Endothelial cell of umbilical vein (primary cell): ENCODE measurements at regions not wholly inside any gene's neighbourhood (a gene's known extent, or its start where the extent isn't known, plus 50 kb on each side); places are given as distances from the start of the nearest gene placed in this dataset.

ENCODE experiments used
- EZH2 ChIP-seq: IDR thresholded peaks from 2 replicates; pipeline ENCODE4 v1.6.1; 2012; ENCODE audit warnings: borderline replicate concordance, low read depth, mild to moderate bottlenecking, moderate library complexity, low read length, inconsistent platforms; ENCODE audit not compliant: severe bottlenecking
- FOS ChIP-seq: IDR thresholded peaks from 2 replicates; pipeline ENCODE4 v1.6.1; 2011; ENCODE audit warnings: mild to moderate bottlenecking, low read length, moderate library complexity, borderline replicate concordance; ENCODE audit not compliant: insufficient read depth
- MYC ChIP-seq: IDR thresholded peaks from one replicate; pipeline ENCODE4 v1.6.1; 2011; ENCODE audit warnings: mild to moderate bottlenecking, low read depth, low read length
- POLR2A ChIP-seq: IDR thresholded peaks from 2 replicates; pipeline ENCODE4 v1.6.1; 2012; ENCODE audit warnings: low read depth, mild to moderate bottlenecking, control low read depth, low read length
- POLR2AphosphoS5 ChIP-seq: IDR thresholded peaks from 2 replicates; pipeline ENCODE4 v1.6.1; 2012; ENCODE audit warnings: low read depth, mild to moderate bottlenecking, control low read depth, low read length, moderate library complexity; ENCODE audit not compliant: insufficient read depth
- TF ChIP-seq, protein P1 (sequence below), 2 donors: IDR thresholded peaks; 1 replicate in 1 of 2; 2 replicates in 1 of 2; pipeline ENCODE4 v1.5.1; 2011; ENCODE audit warnings: low read length in 2 of 2, mild to moderate bottlenecking in 2 of 2, moderate library complexity in 2 of 2, control low read depth in 1 of 2, inconsistent platforms in 1 of 2, low read depth in 1 of 2; ENCODE audit not compliant: insufficient read depth in 1 of 2; ENCODE audit errors: extremely low read depth in 1 of 2
- TF ChIP-seq, protein P2 (sequence below): IDR thresholded peaks from 2 replicates; pipeline ENCODE4 v1.6.1; 2011; ENCODE audit not compliant: insufficient read depth, insufficient read length

DNA sequence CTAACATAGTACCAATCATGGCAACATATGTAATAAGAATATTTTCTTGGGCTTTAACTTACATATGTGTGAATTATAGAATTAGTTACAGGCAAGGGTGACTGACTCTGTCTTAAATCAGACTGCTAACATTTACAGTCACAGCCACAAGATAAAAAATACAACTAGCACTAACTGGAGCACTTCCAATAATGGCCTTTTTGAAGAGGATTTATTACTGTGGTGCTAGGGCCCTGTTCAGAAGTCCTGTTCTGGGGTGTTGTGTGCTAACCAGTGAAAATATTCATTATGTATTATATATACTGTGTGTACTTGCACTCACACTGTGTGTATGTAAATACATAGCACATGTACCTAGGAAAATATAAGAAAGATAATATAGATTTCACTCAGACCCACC, 1611.2 kb downstream of the PCDH18 start:
- TF ChIP-seq, protein P1, sequence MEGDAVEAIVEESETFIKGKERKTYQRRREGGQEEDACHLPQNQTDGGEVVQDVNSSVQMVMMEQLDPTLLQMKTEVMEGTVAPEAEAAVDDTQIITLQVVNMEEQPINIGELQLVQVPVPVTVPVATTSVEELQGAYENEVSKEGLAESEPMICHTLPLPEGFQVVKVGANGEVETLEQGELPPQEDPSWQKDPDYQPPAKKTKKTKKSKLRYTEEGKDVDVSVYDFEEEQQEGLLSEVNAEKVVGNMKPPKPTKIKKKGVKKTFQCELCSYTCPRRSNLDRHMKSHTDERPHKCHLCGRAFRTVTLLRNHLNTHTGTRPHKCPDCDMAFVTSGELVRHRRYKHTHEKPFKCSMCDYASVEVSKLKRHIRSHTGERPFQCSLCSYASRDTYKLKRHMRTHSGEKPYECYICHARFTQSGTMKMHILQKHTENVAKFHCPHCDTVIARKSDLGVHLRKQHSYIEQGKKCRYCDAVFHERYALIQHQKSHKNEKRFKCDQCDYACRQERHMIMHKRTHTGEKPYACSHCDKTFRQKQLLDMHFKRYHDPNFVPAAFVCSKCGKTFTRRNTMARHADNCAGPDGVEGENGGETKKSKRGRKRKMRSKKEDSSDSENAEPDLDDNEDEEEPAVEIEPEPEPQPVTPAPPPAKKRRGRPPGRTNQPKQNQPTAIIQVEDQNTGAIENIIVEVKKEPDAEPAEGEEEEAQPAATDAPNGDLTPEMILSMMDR (IDR thresholded peaks at IDR 0.05; ENCODE audit: extremely low read depth in 1 of 2, insufficient read depth in 1 of 2, low read depth in 1 of 2, low read length in 2 of 2) = no peak
- TF ChIP-seq POLR2A = no peak
- no peak for TF ChIP-seq POLR2AphosphoS5
- no peak for TF ChIP-seq EZH2
- TF ChIP-seq FOS = no peak
- no peak for TF ChIP-seq MYC
- TF ChIP-seq, protein P2, sequence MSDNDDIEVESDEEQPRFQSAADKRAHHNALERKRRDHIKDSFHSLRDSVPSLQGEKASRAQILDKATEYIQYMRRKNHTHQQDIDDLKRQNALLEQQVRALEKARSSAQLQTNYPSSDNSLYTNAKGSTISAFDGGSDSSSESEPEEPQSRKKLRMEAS = no peak
